HG02588 (cell line): ENCODE measurements at regions not wholly inside any gene's neighbourhood (a gene's known extent, or its start where the extent isn't known, plus 50 kb on each side); places are given as distances from the start of the nearest gene placed in this dataset.

Experiments used
- ATAC-seq: cut with Tn5 transposase; IDR thresholded peaks from one replicate; pipeline ENCODE4 v1.9.1; 2021; ENCODE audit warnings: mild to moderate bottlenecking, moderate library complexity; ENCODE audit not compliant: unreplicated experiment

DNA sequence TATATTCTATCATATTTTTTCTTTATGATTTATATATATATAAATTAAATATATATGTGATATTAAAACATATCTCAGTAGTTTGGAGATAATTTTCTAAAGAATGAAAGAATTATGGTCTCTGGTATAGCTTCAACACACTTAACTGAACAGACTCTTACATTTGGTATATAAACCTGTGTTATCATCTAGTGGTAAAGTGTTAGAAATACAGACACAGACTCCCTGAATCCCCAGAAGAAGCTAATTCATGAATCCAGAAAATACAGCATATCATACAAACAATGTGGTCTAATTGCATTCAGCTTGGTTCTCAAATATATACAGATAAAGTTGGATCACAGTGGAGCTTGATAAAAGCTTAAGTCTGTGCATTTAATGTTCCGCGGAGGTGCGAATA lies 1100.4 kb downstream of the ROBO2 start:
- ATAC-seq, result no peak

DNA sequence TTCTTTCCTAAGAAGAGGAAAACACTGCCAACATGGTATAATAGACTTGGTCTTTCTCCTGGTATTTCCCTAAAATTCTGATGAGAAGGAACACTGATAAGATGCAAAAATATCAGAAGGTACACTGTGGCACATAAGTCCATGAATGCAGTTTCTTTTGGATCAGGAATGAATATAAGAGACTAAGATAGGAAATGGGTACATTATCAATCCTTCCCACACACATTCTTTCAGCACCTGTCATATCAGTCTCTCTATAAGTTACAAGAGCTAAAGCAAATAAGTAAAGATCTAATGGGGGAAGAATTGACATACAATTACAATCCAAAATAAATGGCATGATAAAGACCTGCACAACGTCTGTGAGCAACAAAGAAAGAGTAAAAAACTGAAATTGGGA lies 1101.0 kb downstream of the ROBO2 start:
- no peak for ATAC-seq

- ATAC-seq, result no peak
Observed at GRCh38 chr3:78141269-78141668, 1101.4 kb downstream of the ROBO2 start.

- no peak for ATAC-seq
Observed at GRCh38 chr3:78143000-78143399, 1103.1 kb downstream of the ROBO2 start.

- no peak for ATAC-seq
Observed at GRCh38 chr3:78148986-78149717, 1109.3 kb downstream of the ROBO2 start.

DNA sequence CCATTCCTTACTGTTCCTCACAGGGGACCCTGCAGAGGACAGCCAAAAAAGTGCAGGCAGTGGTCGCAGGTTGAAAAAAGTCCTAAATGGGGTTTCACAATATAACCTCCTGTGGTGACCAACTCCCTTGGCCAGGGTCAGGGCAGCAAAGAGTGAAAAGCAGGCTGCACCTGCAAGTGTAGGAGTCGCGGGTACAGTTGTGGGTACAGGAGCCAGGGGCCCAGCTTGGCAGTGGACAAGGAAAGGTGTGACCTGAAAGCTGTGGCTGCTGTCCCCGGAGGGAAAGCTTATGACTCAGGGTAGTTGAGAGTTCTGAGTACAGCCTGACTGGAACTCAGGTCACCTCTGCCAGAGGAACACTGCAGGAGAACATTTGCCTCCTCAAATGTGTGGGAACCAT lies 1114.1 kb downstream of the ROBO2 start:
- no peak for ATAC-seq

GRCh38 chr3:78154521-78155186 lies 1114.8 kb downstream of the ROBO2 start:
- no peak for ATAC-seq

DNA sequence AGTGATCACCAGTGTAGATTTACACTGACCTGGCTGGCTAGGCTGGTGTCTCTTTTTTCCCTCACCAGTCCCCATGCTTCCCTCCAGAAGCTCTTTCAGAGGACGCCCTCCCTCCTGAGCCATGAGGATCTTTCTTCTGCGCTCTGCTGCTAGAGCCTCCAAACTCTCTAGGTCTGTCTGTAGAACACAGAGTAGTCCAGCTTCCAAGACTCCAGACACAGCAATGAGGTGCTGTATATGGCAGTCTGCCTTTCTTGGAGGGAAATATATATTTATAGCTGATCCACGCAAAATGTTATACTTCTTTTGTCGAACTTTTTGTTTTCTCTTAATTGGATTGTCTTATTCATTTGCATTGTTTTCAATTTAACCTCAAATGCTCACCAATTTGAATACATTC lies 1121.8 kb downstream of the ROBO2 start:
- no peak for ATAC-seq

- no peak for ATAC-seq
Observed at GRCh38 chr3:78163379-78163778, 1123.5 kb downstream of the ROBO2 start.

DNA sequence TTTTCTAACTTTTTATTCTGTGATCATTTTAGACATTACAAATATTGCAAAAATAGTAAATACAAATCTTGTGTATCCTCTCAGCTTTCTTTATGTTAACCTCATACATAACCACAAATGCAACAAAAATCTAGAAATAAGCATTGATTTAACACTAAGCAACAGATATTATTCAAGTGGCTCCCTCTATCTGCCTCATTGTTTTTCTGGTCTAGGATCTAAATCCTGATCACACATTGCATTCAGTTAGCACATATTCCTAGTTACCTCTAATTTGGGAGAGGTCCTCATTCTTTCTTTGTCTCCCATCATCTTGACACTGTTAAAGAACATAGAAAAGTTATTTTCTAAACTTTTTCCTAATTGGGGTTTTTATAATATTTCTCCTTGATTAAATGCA lies 1126.0 kb downstream of the ROBO2 start:
- ATAC-seq, result no peak

DNA sequence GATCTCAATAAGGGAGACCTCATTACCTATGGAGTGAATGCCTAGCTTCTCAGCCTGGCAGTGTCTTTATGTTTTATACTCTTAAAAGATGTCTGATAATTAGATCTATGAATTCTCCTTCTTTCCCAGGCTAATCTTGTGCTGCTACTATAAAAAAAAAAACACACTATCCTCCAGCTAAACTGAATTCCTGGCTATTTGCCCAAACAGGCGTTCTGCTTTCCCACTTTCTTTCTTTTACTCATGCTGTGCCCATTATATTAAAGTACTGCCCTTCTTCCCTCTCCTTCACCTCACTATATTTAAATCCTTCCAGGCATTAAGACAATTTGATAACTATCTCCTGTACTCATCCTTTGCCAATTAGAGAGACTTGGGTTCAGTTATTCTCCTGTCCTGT lies 1134.9 kb downstream of the ROBO2 start:
- ATAC-seq, result no peak

DNA sequence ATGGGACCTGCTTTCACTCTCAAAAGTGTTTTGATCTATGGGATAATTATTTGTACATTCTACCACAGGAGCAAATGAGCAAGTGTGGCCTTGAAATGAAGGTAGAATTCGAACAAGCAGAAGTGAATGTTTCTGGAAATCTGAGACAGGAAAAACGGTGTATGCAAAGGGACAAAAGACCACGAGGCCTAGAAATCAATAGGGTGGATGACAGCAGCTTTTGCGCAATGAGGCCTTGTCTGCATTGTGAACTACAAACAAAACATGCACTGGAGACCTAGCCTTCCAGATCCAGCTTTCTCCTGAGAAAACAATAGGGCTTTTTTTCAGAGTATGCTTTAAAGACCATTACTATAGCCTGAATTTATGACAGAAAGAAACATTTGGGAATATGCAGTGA lies 1137.0 kb downstream of the ROBO2 start:
- ATAC-seq, result no peak

DNA sequence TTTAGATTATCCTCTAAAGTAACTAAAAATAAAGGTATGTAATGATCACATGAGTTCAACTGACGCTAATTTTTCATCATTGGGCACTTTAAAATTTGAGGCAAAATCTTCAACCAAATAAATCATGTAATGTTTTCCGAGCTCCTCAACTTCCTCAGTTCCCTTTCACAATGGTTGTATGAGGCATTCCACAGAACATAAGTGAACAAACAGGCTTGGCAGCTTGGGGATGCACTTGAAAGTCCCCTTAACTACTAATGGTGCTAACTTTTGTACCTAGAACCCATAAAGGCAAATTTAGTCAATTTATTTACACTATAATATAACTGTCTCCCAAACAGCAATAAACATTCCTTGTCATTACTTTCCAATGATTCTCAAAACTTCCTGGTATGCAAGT lies 1137.9 kb downstream of the ROBO2 start:
- ATAC-seq, result no peak

- no peak for ATAC-seq
Observed at GRCh38 chr3:78178209-78178608, 1138.3 kb downstream of the ROBO2 start.

GRCh38 chr3:78178740-78179363 lies 1139.0 kb downstream of the ROBO2 start:
- no peak for ATAC-seq

- no peak for ATAC-seq
Observed at GRCh38 chr3:78183906-78184599, 1144.2 kb downstream of the ROBO2 start.

GRCh38 chr3:78186404-78186803 lies 1146.5 kb downstream of the ROBO2 start:
- ATAC-seq, result no peak

DNA sequence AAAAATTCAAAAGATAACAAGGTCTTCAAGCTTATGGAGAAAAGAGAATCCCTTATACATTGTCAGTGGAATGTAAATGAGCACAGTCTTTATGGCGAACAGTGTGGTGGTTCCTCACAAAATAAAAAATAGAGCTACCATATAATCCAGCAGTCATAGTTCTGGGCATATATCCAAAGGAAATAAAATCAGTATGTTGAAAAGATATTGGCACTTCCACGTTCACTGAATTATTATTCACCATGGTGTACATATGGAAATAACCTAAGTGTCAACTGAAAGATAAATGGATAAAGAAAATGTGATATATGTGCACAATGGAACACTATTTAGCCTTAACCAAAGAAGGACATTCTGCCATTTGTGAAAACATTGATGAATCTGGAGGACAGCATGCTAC lies 1161.2 kb downstream of the ROBO2 start:
- ATAC-seq, result no peak

DNA sequence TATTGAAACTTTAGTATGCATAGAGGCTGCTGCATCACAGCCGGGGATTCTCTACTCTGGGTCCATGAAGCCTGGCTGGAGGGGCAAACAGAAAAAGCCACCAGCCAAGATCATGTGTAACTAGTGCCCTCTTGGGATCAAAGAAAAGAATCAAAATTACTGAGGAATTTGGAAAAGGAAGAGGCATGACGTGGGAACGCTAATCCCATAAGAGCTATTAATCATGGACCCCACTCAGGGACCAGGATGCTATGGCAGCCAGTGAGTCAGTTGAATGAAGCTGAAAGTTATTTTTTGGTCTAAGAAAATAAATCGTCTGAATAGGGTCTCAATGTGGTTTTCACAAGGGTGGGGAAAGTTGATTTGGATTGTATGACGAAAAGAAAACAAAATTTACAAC lies 1165.1 kb downstream of the ROBO2 start:
- no peak for ATAC-seq

GRCh38 chr3:78221300-78221699 lies 1181.4 kb downstream of the ROBO2 start:
- no peak for ATAC-seq

DNA sequence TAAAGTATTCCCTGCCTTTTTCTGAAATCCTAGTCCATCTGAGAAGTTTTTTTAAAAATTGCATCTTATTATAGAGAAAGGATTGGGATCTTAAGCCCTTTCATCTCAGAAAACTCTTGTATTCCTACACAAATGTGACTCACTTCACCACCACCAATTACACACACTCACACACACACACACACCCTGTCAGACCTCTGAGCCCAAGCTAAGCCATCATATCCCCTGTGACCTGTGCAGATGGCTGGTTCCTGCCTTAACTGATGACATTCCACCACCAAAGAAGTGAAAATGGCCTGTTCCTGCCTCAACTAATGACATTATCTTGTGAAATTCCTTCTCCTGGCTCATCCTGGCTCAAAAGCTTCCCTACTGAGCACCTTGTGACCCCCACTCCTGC lies 1181.9 kb downstream of the ROBO2 start:
- no peak for ATAC-seq

- no peak for ATAC-seq
Observed at GRCh38 chr3:78235841-78236240, 1195.9 kb downstream of the ROBO2 start.
